Neuronal stem cell (in vitro differentiated cells): ENCODE measurements at regions not wholly inside any gene's neighbourhood (a gene's known extent, or its start where the extent isn't known, plus 50 kb on each side); places are given as distances from the start of the nearest gene placed in this dataset.

Source experiments
- DNase-seq: peaks from one replicate; pipeline ENCODE4 v3.0.0-alpha.2; 2013; ENCODE audit warnings: low spot score
- H2AFZ ChIP-seq: one replicate; pipeline ENCODE4 v1.6.1; 2013; ENCODE audit warnings: mild to moderate bottlenecking, low read length, inconsistent platforms
- H2AK5ac ChIP-seq: 2 replicates; pipeline ENCODE4 v1.6.1; 2013; ENCODE audit warnings: low read depth, mild to moderate bottlenecking, inconsistent platforms, low read length, moderate library complexity, mixed read lengths
- H2BK120ac ChIP-seq: 2 replicates; pipeline ENCODE4 v1.6.1; 2013; ENCODE audit warnings: low read depth, mild to moderate bottlenecking, inconsistent platforms, low read length, moderate library complexity, mixed read lengths
- H2BK12ac ChIP-seq: one replicate; pipeline ENCODE4 v1.6.1; 2013; ENCODE audit warnings: low read length, inconsistent platforms
- H2BK15ac ChIP-seq: 2 replicates; pipeline ENCODE4 v1.6.1; 2013; ENCODE audit warnings: mild to moderate bottlenecking, low read length, inconsistent platforms, mixed read lengths
- H2BK5ac ChIP-seq: one replicate; pipeline ENCODE4 v1.6.1; 2013; ENCODE audit warnings: inconsistent platforms, mild to moderate bottlenecking, low read length, moderate library complexity
- H3K14ac ChIP-seq: one replicate; pipeline ENCODE4 v1.6.1; 2013; ENCODE audit warnings: low read length, inconsistent platforms
- H3K18ac ChIP-seq: 2 replicates; pipeline ENCODE4 v1.6.1; 2013; ENCODE audit warnings: low read length, inconsistent platforms
- H3K23ac ChIP-seq: 2 replicates; pipeline ENCODE4 v1.6.1; 2013; ENCODE audit warnings: low read depth, mild to moderate bottlenecking, mixed read lengths, low read length, inconsistent platforms; ENCODE audit not compliant: poor library complexity
- H3K27ac ChIP-seq: replicated peaks from 3 replicates; pipeline ENCODE4 v1.5.1; 2013; ENCODE audit warnings: low read length, inconsistent platforms
- H3K27me3 ChIP-seq, 3 experiments: 2 replicates each; pipeline ENCODE4 v1.6.1; 2013; ENCODE audit warnings: low read length in 3 of 3, mild to moderate bottlenecking in 2 of 3, inconsistent platforms in 1 of 3, low read depth in 1 of 3, mixed read lengths in 1 of 3, moderate library complexity in 1 of 3; ENCODE audit not compliant: control insufficient read depth in 3 of 3, insufficient read depth in 3 of 3
- H3K36me3 ChIP-seq, 2 donors: replicated peaks in 1 of 2; 2 replicates each; pipeline ENCODE4 v1.6.1; 2013; ENCODE audit warnings: low read length in 2 of 2; ENCODE audit not compliant: control insufficient read depth in 2 of 2, insufficient read depth in 2 of 2
- H3K4ac ChIP-seq: 2 replicates; pipeline ENCODE4 v1.6.1; 2013; ENCODE audit warnings: inconsistent platforms, mild to moderate bottlenecking, low read length, moderate library complexity
- H3K4me1 ChIP-seq, 2 donors: 1 replicate in 1 of 2; 2 replicates in 1 of 2; pipeline ENCODE4 v1.6.1; 2013; ENCODE audit warnings: low read length in 2 of 2, low read depth in 1 of 2; ENCODE audit not compliant: control insufficient read depth in 2 of 2, insufficient read depth in 1 of 2
- H3K4me2 ChIP-seq: one replicate; pipeline ENCODE4 v1.6.1; 2013; ENCODE audit warnings: mild to moderate bottlenecking, low read length, inconsistent platforms; ENCODE audit not compliant: insufficient read depth, poor library complexity, severe bottlenecking
- H3K4me3 ChIP-seq, 2 donors: 2 replicates each; pipeline ENCODE4 v1.5.1; 2013; ENCODE audit warnings: low read length in 2 of 2, mild to moderate bottlenecking in 2 of 2, inconsistent platforms in 1 of 2, moderate library complexity in 1 of 2
- H3K79me1 ChIP-seq: one replicate; pipeline ENCODE4 v1.6.1; 2013; ENCODE audit warnings: low read depth, mild to moderate bottlenecking, inconsistent platforms, low read length, moderate library complexity
- H3K9ac ChIP-seq: one replicate; pipeline ENCODE4 v1.6.1; 2013; ENCODE audit warnings: mild to moderate bottlenecking, low read depth, low read length, inconsistent platforms; ENCODE audit not compliant: poor library complexity
- H3K9me3 ChIP-seq, 2 donors: replicated peaks in 1 of 2; 2 replicates each; pipeline versions ENCODE3 to v1.6.1; 2013; ENCODE audit warnings: low read length in 2 of 2, mild to moderate bottlenecking in 2 of 2, inconsistent platforms in 1 of 2, low read depth in 1 of 2, mixed read lengths in 1 of 2, moderate library complexity in 1 of 2; ENCODE audit not compliant: control insufficient read depth in 2 of 2, insufficient read depth in 1 of 2
- H4K8ac ChIP-seq: one replicate; pipeline ENCODE4 v1.6.1; 2013; ENCODE audit warnings: low read depth, mild to moderate bottlenecking, inconsistent platforms, low read length, moderate library complexity
- H4K91ac ChIP-seq: one replicate; pipeline ENCODE4 v1.6.1; 2013; ENCODE audit warnings: low read length, low read depth, mild to moderate bottlenecking, inconsistent platforms; ENCODE audit not compliant: poor library complexity
- WGBS, 2 donors: extraction: QIAGEN DNeasy Blood & Tissue Kit; methylation state at CpG; one replicate each; pipeline ENCODE4 v1.1.7; 2013; ENCODE audit warnings: missing lambda C conversion rate in 2 of 2, mixed read lengths in 1 of 2; ENCODE audit not compliant: insufficient read length in 2 of 2, insufficient replicate concordance in 1 of 2; ENCODE audit errors: extremely low coverage in 2 of 2; 5-methylcytosine and 5-hydroxymethylcytosine counted together

DNA sequence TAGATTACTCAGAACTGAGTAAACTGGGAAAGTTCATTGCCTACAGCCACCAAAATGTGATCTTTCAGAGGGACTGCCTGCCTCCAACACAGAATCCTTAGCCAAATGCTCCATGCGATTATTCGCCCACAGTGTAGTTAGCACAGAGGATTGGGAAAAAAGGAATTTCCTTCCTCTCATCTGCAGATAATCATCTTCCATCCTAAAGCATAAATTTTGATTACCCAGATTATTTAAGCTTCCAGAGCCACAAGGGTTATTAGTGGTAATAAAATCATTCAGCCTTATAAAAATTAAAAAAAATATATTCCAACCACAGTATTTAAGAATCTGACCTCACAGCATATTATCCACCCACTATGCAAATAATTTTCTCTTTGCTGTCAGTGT is 285.3 kb upstream of the GRAMD2B start:
- H3K23ac ChIP-seq = no peak overlapping the region
- H3K27ac ChIP-seq = no peak overlapping the region
- peaks cover 6 to 8% of the 10 kb centered on the region in 2 donors for H3K4me1 ChIP-seq
- H3K9me3 ChIP-seq = peaks cover 0 to 3% of the 10 kb centered on the region in 2 donors
- WGBS, 2 donors = no CpG with 5 or more reads among the region's 2 CpGs
- no peak overlapping the region for H2AFZ ChIP-seq
- no peak overlapping the region for H3K14ac ChIP-seq
- H4K91ac ChIP-seq = no peak overlapping the region
- H2BK12ac ChIP-seq = no peak overlapping the region
- H3K18ac ChIP-seq = no peak overlapping the region
- no peak overlapping the region for H3K4me2 ChIP-seq
- no peak overlapping the region for H3K4ac ChIP-seq
- H3K27me3 ChIP-seq = no peaks in the 10 kb centered on the region
- DNase-seq = no peak
- no peak overlapping the region for H3K9ac ChIP-seq
- no peak overlapping the region for H4K8ac ChIP-seq
- no peak overlapping the region for H2BK5ac ChIP-seq
- no peak overlapping the region for H2BK120ac ChIP-seq
- H3K79me1 ChIP-seq = no peaks in the 10 kb centered on the region
- H2BK15ac ChIP-seq = no peak overlapping the region
- H3K4me3 ChIP-seq = no peak overlapping the region
- H3K36me3 ChIP-seq = no peaks in the 10 kb centered on the region
- no peak overlapping the region for H2AK5ac ChIP-seq

DNA sequence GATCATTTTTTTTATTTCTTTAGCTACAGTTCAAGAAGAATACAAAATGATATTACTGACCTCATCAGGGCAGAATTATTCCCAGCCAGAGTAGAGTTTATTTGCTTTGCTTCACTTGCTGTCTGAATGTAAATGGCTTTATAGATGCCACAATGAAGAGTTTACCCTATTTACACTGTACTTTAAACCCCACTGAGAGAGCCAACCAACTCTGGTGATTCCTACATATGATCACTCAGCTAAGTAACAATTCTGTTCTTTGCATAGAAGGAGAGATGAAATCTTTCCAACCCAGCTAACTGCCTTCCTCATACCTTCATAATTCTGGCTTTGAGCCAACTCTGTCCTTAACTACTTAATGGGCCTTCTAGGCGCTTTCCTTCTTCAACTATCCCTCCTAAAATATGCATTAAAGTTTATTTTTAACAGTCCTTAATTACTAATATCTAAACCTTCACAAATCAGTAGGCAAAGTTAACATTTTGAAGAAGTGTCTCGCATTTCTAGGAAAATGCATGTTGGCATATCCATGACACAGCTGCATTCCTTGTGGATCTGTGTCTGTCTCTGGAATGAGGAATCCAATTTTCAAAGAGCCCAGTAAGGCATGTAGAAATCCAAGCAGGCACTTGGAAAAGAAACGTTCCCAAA is 284.8 kb upstream of the GRAMD2B start:
- no peaks in the 10 kb centered on the region for H3K79me1 ChIP-seq
- no peak overlapping the region for H3K18ac ChIP-seq
- H3K23ac ChIP-seq = no peak overlapping the region
- no peak overlapping the region for H3K4me3 ChIP-seq
- H2AFZ ChIP-seq = peak overlapping the region; percentile 4
- no peak overlapping the region for H2AK5ac ChIP-seq
- H3K9me3 ChIP-seq = peaks cover 0 to 3% of the 10 kb centered on the region in 2 donors
- peaks cover 6 to 8% of the 10 kb centered on the region in 2 donors for H3K4me1 ChIP-seq
- no CpG with 5 or more reads among the region's 3 CpGs for WGBS, 2 donors
- no peak overlapping the region for H3K4me2 ChIP-seq
- H3K14ac ChIP-seq = no peak overlapping the region
- no peaks in the 10 kb centered on the region for H3K27me3 ChIP-seq
- no peak for DNase-seq
- no peak overlapping the region for H2BK5ac ChIP-seq
- H3K27ac ChIP-seq = no peak overlapping the region
- no peaks in the 10 kb centered on the region for H3K36me3 ChIP-seq
- H4K8ac ChIP-seq = no peak overlapping the region
- no peak overlapping the region for H4K91ac ChIP-seq
- no peak overlapping the region for H2BK120ac ChIP-seq
- no peak overlapping the region for H3K4ac ChIP-seq
- no peak overlapping the region for H3K9ac ChIP-seq
- no peak overlapping the region for H2BK15ac ChIP-seq
- no peak overlapping the region for H2BK12ac ChIP-seq

GRCh38 chr5:126139086-126139485 is 284.1 kb upstream of the GRAMD2B start:
- no peak for DNase-seq
- WGBS, 2 donors = no CpG with 5 or more reads among the region's 2 CpGs

GRCh38 chr5:126139773-126140172 is 283.4 kb upstream of the GRAMD2B start:
- DNase-seq = no peak

More at GRCh38 chr5:126139086-126139485, 284.1 kb upstream of the GRAMD2B start:
- H4K91ac ChIP-seq = no peak overlapping the region
- H3K79me1 ChIP-seq = no peaks in the 10 kb centered on the region
- no peak overlapping the region for H3K4me3 ChIP-seq
- no peak overlapping the region for H2BK5ac ChIP-seq
- H2AK5ac ChIP-seq = no peak overlapping the region
- no peak overlapping the region for H3K14ac ChIP-seq
- H3K27me3 ChIP-seq = no peaks in the 10 kb centered on the region
- no peaks in the 10 kb centered on the region for H3K36me3 ChIP-seq
- no peak overlapping the region for H3K4me2 ChIP-seq
- peaks cover 6 to 8% of the 10 kb centered on the region in 2 donors for H3K4me1 ChIP-seq
- no peak overlapping the region for H3K27ac ChIP-seq
- H3K9me3 ChIP-seq = peaks cover 0 to 3% of the 10 kb centered on the region in 2 donors
- H3K4ac ChIP-seq = no peak overlapping the region
- no peak overlapping the region for H2AFZ ChIP-seq
- H3K9ac ChIP-seq = no peak overlapping the region
- no peak overlapping the region for H2BK15ac ChIP-seq
- no peak overlapping the region for H3K18ac ChIP-seq
- H2BK120ac ChIP-seq = no peak overlapping the region
- H3K23ac ChIP-seq = no peak overlapping the region
- H2BK12ac ChIP-seq = no peak overlapping the region
- H4K8ac ChIP-seq = no peak overlapping the region

More at GRCh38 chr5:126139773-126140172, 283.4 kb upstream of the GRAMD2B start:
- H3K14ac ChIP-seq = no peak overlapping the region
- peak overlapping the region; percentile 13 for H2AFZ ChIP-seq
- peaks cover 0 to 3% of the 10 kb centered on the region in 2 donors for H3K9me3 ChIP-seq
- H3K27ac ChIP-seq = no peak overlapping the region
- H2BK15ac ChIP-seq = no peak overlapping the region
- no peak overlapping the region for H2BK12ac ChIP-seq
- no peak overlapping the region for H3K4ac ChIP-seq
- no peak overlapping the region for H3K9ac ChIP-seq
- H4K91ac ChIP-seq = no peak overlapping the region
- H3K23ac ChIP-seq = no peak overlapping the region
- H3K4me2 ChIP-seq = no peak overlapping the region
- no CpG with 5 or more reads among the region's 5 CpGs for WGBS, 2 donors
- H3K79me1 ChIP-seq = no peaks in the 10 kb centered on the region
- no peak overlapping the region for H3K4me3 ChIP-seq
- peaks cover 6 to 8% of the 10 kb centered on the region in 2 donors for H3K4me1 ChIP-seq
- H4K8ac ChIP-seq = no peak overlapping the region
- no peaks in the 10 kb centered on the region for H3K36me3 ChIP-seq
- no peak overlapping the region for H2BK120ac ChIP-seq
- no peaks in the 10 kb centered on the region for H3K27me3 ChIP-seq
- H2BK5ac ChIP-seq = no peak overlapping the region
- no peak overlapping the region for H2AK5ac ChIP-seq
- H3K18ac ChIP-seq = no peak overlapping the region
